HL-60 (cell line): ENCODE measurements at regions not wholly inside any gene's neighbourhood (a gene's known extent, or its start where the extent isn't known, plus 50 kb on each side); places are given as distances from the start of the nearest gene placed in this dataset.

Source experiments
- CTCF ChIP-seq: IDR thresholded peaks from one replicate; pipeline ENCODE4 v1.5.1; 2011; ENCODE audit warnings: low read length, control low read depth, inconsistent platforms; ENCODE audit not compliant: insufficient read depth
- GABPA ChIP-seq: IDR thresholded peaks from 2 replicates; pipeline ENCODE4 v1.6.1; 2012; ENCODE audit warnings: low read depth
- POLR2AphosphoS5 ChIP-seq: IDR thresholded peaks from 2 replicates; pipeline ENCODE4 v1.6.1; 2012; ENCODE audit warnings: low read depth
- SPI1 ChIP-seq: IDR thresholded peaks from 2 replicates; pipeline ENCODE4 v1.6.1; 2012; ENCODE audit warnings: low read depth, mild to moderate bottlenecking, borderline replicate concordance

GRCh38 chr5:114910727-114911126 is 259.0 kb downstream of the TRIM36 start:
- TF ChIP-seq CTCF (no peak), POLR2AphosphoS5 (no peak), GABPA (no peak), SPI1 (no peak)
